Stimulated activated CD4-positive, alpha-beta T cell treated with anti-CD3 and anti-CD28 coated beads, TNF-alpha, amount 100 ng/mL, for 48 hours (primary cell): ENCODE measurements at regions not wholly inside any gene's neighbourhood (a gene's known extent, or its start where the extent isn't known, plus 50 kb on each side); places are given as distances from the start of the nearest gene placed in this dataset.
"Not testable (repeated sequence)": the region's sequence is repeated elsewhere in the genome, so short reads cannot be mapped to it uniquely, and the experiment has no call there.

Experiments used
- DNase-seq, 3 donors: peaks; one replicate each; pipeline ENCODE4 v3.0.0-alpha.2; 2020; ENCODE audit warnings: low read depth in 3 of 3

DNA sequence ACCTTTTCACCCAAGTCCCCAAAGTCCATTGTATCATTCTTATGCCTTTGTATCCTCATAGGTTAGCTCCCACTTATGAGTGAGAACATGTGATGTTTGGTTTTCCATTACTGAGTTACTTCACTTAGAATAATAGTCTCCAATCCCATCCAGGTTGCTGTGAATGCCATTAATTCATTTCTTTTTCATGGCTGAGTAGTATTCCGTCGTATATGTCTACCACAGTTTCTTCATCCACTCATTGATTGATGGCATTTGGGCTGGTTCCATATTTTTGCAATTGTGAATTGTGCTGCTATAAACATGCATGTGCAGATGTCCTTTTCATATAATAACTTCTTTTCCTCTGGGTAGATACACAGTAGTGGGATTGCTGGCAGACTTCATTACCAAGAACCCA is 451.9 kb upstream of the KLF6 start:
- DNase-seq: not testable (repeated sequence)

- DNase-seq: peak in 1 of 3 donors; percentile 5
Measured at GRCh38 chr10:4234661-4235060, 449.7 kb upstream of the KLF6 start.

DNA sequence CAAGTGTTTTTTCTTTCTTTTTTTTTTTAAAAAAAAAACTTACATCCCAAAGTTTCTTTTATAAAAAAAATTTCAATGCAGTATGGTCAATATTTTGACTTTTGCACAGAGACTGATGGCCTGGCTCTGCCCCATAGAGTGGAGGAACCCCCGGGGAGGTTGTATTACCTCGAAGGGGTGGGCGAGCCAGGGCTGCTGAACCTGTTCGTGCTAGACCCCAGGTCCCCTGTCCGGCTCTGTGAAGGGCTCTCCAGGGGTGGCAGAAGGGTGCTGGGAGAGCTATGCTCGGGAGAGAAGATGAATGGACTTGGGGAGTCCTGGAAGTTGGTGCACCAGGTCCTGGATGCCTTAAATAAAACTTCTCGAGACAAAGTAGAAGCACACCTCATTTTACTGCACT is 446.4 kb upstream of the KLF6 start:
- DNase-seq: no peak

- no peak for DNase-seq
Measured at GRCh38 chr10:4230036-4230435, 445.0 kb upstream of the KLF6 start.

GRCh38 chr10:4229106-4229505 is 444.1 kb upstream of the KLF6 start:
- DNase-seq: no peak

- DNase-seq: no peak
Measured at GRCh38 chr10:4227586-4227985, 442.6 kb upstream of the KLF6 start.

DNA sequence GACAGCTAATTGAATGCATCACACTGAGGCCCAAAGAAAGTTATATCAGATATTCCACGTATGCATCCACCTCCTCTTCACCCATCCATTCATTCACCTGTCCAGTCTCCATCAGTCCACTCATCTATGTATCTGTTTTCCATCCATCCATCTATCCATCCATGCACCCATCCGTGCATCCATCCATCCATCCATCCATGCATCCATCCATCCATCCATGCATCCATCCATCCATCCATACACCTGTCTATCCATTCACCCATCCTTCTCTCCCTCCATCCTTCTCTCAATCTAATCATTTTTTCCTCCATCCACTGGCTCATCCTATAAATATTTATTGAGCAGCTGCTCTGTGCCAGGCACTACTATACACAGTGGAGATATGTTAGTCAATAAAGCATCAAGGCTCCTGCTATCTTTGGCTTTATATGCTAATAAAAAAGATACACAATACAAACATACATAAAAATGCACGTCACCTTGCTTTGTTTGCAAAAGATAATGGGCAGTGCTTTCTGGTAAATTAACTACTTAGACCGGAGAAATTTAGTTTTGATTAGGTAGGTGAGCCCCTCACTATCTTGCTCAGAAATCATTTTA is 442.0 kb upstream of the KLF6 start:
- DNase-seq: no peak

GRCh38 chr10:4224178-4224577 is 439.2 kb upstream of the KLF6 start:
- no peak for DNase-seq

DNA sequence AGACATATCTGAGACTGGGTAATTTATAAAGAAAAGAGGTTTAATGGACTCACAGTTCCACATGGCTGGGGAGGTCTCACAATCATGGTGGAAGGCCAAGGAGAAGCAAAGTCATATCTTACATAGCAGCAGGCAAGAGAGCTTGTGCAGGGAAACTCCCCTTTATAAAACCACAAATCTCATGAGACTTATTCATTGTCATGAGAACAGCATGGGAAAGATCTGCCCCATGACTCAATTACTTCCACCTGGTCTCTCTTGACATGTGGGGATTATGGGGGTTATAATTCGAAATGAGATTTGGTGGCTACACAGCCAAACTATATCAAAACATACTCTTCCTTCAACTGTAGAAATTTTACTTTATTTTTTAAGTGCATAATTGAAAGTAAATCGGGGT is 436.3 kb upstream of the KLF6 start:
- not testable (repeated sequence) for DNase-seq

DNA sequence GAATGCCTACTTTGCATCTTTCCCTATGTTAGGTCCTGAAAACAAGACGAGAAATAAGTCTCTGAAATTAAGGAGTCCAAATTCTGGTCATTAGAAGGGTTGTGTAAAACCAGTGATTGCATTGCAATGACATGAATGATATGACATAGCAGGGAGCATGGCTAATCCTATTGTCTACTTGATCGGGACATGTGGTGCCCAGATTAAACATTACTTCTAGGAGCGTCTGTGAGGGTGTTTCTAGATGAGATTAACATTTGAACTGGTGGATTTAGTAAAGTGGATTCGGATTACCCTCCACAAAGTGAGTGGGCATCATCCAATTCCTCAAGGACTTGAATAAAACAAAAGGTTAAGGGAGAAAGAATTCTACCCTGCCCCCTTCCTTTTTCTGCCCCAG is 434.9 kb upstream of the KLF6 start:
- no peak for DNase-seq

- no peak for DNase-seq
Measured at GRCh38 chr10:4217653-4218052, 432.6 kb upstream of the KLF6 start.

- DNase-seq: no peak
Measured at GRCh38 chr10:4217187-4217586, 432.2 kb upstream of the KLF6 start.

- DNase-seq: no peak
Measured at GRCh38 chr10:4216726-4217125, 431.7 kb upstream of the KLF6 start.

DNA sequence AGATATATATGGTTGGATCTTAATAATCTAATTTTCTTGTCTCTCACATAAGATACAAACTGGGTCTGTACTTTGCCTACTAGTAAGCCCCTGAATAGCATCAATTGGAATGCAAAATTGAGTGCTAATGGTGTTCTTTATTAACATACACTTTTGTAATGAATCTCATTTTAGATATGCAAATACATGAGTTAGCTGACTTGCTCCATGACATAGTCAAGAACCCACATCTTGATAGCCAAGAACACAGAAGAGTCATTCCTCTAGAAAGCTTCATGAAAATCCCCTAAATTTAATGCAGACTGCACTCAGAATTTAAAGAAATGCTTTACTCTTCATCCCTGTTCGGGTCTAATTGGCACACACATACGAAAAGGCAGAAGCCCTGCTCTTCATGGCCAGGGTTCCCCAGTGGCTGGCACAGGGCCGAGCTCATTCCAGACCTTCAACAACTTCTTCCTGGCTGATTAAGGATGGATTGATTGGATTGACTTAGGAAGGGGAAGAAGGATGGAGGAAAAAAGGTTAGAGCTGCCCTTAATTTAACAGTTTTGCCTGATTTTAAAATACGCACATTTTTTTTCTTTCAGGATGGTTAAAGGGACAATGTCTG is 431.1 kb upstream of the KLF6 start:
- no peak for DNase-seq

GRCh38 chr10:4215485-4215884 is 430.5 kb upstream of the KLF6 start:
- no peak for DNase-seq

DNA sequence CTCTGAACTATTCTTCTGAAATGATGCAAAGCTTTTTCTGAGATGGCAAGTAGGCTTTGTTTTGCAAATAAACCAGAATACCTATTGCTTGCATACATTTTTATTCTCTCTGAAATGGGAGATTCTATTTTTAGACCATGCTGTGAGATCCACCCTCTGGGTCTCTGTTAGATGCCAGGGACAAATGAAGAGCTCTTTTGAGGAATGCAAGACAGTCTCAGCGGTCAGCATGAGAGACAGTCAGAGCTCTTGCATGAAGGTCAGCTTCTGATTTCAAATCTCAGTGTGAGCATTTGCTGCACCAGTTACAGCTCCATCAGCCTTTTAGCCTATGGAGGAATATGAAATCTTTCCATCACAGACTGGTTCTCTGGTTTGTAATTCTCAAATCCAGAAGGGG is 429.9 kb upstream of the KLF6 start:
- no peak for DNase-seq

DNA sequence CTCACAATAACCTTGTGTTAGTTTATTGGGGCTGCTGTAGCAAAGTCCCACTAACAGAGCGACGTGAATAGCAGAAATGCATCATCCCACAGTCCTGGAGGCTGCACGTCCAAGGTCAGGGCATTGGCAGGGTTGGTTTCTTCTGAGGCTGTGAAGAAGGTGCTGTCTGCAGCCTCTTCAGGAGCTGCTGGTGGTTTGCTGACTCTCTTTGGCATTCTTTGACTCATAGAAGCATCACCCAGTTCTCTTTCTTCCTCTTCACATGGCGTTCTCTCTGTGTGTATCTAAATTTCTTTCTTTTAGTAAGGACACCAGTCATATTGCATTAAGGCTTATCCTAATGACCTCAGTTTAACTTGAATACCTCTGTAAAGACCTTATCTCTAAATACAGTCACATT is 428.4 kb upstream of the KLF6 start:
- DNase-seq: no peak

DNA sequence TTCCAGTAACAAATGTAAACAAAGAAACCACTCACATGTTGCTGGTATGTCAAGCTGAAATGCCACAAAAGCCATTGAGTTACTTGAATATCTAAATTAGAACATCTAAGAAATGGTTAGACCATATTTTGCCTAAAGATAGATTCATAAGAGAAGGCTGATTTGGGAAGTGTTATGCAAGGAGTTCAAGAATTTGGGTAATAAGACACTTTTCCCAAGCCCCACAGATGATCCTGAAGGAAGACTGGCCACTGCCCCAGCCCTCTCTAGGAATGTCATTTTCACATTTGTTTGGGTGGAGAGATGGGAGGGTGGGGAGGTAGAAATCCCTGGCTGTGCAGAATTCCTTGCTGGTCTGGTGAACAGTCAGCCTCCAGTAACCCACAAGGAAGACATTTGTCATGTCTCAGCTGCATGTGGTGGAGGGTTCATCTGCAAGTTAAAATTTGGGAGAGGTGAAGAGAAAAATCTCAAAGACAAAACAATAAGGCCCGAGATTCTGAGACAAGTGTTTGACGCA is 427.2 kb upstream of the KLF6 start:
- DNase-seq: no peak

DNA sequence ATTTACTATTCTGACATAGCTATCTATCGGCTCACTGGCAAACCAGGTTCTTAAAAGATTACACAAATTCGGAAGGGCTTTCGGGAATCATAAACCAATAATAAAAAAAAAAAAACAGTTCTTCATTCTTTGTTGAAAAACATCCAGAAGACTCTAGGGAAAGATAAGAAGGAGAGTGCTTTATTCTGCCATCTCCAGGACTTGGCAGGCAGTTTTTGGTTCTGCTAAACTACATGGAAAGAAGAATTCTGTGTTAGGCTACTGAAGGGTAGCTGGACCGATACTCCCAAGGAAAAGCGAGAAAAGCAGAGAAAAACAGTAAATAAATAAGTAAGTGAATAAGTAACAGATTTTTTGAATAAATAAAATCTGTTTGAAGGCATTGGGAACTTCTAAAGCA is 423.5 kb upstream of the KLF6 start:
- no peak for DNase-seq

DNA sequence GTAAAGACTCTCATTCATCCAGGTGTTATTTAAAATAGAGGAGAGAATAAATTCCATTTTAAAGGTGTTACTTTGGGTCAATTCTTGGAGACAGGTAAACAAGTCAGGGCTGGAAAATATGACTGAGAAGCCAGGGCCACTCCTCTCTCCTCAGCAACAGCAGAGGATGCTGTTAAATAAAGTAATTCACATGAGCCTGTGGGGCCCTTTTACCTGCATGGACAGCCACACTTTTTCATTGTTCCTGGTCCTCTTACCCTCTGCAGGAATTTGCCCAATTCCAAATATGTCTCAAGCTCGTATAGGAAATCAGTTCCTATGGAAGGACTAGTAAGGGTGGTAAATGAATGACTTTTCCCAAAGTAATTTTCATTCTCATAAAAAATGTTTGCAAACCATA is 420.1 kb upstream of the KLF6 start:
- no peak for DNase-seq

DNA sequence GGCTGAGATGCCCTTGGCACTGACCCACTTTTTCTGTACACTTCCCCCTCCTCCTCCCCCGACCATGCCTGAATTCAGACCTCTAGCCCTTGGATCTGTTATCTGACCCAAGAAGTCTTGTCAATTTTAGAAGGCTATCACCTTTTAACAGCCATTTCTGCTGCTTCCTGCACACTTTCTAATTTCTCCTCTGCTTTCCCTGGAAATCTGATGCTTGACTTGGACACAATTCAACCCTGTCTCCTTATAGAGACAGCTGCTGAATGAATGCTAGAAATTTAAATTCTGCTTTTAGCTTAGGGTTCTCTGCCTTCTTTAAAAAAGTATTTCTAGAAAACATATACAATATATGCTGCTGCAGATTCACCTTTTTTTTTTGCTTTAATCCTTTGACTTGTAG is 417.9 kb upstream of the KLF6 start:
- no peak for DNase-seq

- no peak for DNase-seq
Measured at GRCh38 chr10:4201866-4202825, 417.1 kb upstream of the KLF6 start.

- no peak for DNase-seq
Measured at GRCh38 chr10:4199196-4199595, 414.2 kb upstream of the KLF6 start.
